Ishikawa (cell line): ENCODE measurements at regions not wholly inside any gene's neighbourhood (a gene's known extent, or its start where the extent isn't known, plus 50 kb on each side); places are given as distances from the start of the nearest gene placed in this dataset.
A peak's percentile ranks its signal among the peaks of the same experiment; 100 is the strongest.

Experiments used
- CEBPB ChIP-seq: IDR thresholded peaks from 2 replicates; pipeline ENCODE4 v1.6.1; 2012
- CREB1 ChIP-seq: IDR thresholded peaks from 2 replicates; pipeline ENCODE4 v1.6.1; 2012; ENCODE audit warnings: low read depth
- EGR1 ChIP-seq: IDR thresholded peaks from 2 replicates; pipeline ENCODE4 v1.6.1; 2012
- EP300 ChIP-seq: IDR thresholded peaks from 2 replicates; pipeline ENCODE4 v1.6.1; 2012; ENCODE audit warnings: borderline replicate concordance
- FOXM1 ChIP-seq: IDR thresholded peaks from 2 replicates; pipeline ENCODE4 v1.6.1; 2012; ENCODE audit warnings: low read depth, borderline replicate concordance
- NFIC ChIP-seq: IDR thresholded peaks from 2 replicates; pipeline ENCODE4 v1.6.1; 2012
- RAD21 ChIP-seq: IDR thresholded peaks from 2 replicates; pipeline ENCODE4 v1.6.1; 2012; ENCODE audit warnings: low read depth
- TAF1 ChIP-seq: IDR thresholded peaks from 2 replicates; pipeline ENCODE4 v1.6.1; 2012; ENCODE audit warnings: low read depth, mild to moderate bottlenecking
- TCF12 ChIP-seq: IDR thresholded peaks from 2 replicates; pipeline ENCODE4 v1.6.1; 2012; ENCODE audit warnings: low read depth
- TEAD4 ChIP-seq: IDR thresholded peaks from 2 replicates; pipeline ENCODE4 v1.6.1; 2012
- YY1 ChIP-seq: IDR thresholded peaks from 2 replicates; pipeline ENCODE4 v1.6.1; 2012; ENCODE audit warnings: low read depth
- ZBTB7A ChIP-seq: IDR thresholded peaks from 2 replicates; pipeline ENCODE4 v1.6.1; 2012; ENCODE audit warnings: low read depth
- TF ChIP-seq, protein P1 (sequence below): IDR thresholded peaks from 2 replicates; pipeline ENCODE4 v1.6.1; 2012; ENCODE audit warnings: low read depth, mild to moderate bottlenecking
- TF ChIP-seq, protein P2 (sequence below): IDR thresholded peaks from 2 replicates; pipeline ENCODE4 v1.6.1; 2012
- TF ChIP-seq, protein P3 (sequence below): IDR thresholded peaks from 2 replicates; pipeline ENCODE4 v1.6.1; 2012

DNA sequence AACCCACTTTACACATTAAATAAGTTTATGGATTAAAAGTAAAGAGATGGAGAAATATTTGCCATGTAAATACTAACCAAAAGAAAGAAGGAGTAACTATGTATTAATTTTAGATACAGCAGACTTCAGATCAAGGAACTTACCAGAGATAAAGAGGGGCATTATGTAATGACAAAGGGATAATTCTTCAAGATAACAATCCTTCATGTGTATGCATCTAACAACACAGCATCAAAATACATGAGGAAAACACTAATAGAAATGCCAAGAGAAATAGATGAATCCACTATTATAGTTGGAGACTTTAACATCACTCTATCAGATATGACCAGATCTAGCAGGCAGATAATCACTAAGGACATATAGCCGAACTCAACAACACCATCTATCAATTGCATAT, 149.8 kb upstream of the ANKRD55 start:
- TF ChIP-seq, protein P1, sequence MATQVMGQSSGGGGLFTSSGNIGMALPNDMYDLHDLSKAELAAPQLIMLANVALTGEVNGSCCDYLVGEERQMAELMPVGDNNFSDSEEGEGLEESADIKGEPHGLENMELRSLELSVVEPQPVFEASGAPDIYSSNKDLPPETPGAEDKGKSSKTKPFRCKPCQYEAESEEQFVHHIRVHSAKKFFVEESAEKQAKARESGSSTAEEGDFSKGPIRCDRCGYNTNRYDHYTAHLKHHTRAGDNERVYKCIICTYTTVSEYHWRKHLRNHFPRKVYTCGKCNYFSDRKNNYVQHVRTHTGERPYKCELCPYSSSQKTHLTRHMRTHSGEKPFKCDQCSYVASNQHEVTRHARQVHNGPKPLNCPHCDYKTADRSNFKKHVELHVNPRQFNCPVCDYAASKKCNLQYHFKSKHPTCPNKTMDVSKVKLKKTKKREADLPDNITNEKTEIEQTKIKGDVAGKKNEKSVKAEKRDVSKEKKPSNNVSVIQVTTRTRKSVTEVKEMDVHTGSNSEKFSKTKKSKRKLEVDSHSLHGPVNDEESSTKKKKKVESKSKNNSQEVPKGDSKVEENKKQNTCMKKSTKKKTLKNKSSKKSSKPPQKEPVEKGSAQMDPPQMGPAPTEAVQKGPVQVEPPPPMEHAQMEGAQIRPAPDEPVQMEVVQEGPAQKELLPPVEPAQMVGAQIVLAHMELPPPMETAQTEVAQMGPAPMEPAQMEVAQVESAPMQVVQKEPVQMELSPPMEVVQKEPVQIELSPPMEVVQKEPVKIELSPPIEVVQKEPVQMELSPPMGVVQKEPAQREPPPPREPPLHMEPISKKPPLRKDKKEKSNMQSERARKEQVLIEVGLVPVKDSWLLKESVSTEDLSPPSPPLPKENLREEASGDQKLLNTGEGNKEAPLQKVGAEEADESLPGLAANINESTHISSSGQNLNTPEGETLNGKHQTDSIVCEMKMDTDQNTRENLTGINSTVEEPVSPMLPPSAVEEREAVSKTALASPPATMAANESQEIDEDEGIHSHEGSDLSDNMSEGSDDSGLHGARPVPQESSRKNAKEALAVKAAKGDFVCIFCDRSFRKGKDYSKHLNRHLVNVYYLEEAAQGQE, result no peak
- TF ChIP-seq TAF1, result no peak
- no peak for TF ChIP-seq FOXM1
- TF ChIP-seq, protein P2, sequence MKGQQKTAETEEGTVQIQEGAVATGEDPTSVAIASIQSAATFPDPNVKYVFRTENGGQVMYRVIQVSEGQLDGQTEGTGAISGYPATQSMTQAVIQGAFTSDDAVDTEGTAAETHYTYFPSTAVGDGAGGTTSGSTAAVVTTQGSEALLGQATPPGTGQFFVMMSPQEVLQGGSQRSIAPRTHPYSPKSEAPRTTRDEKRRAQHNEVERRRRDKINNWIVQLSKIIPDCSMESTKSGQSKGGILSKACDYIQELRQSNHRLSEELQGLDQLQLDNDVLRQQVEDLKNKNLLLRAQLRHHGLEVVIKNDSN, result no peak
- no peak for TF ChIP-seq EGR1
- no peak for TF ChIP-seq ZBTB7A
- no peak for TF ChIP-seq EP300
- TF ChIP-seq TEAD4, result no peak
- TF ChIP-seq TCF12, result no peak
- no peak for TF ChIP-seq NFIC
- TF ChIP-seq YY1, result no peak
- no peak for TF ChIP-seq RAD21
- TF ChIP-seq CEBPB, result no peak
- TF ChIP-seq, protein P3, sequence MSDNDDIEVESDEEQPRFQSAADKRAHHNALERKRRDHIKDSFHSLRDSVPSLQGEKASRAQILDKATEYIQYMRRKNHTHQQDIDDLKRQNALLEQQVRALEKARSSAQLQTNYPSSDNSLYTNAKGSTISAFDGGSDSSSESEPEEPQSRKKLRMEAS, result no peak
- TF ChIP-seq CREB1, result no peak

DNA sequence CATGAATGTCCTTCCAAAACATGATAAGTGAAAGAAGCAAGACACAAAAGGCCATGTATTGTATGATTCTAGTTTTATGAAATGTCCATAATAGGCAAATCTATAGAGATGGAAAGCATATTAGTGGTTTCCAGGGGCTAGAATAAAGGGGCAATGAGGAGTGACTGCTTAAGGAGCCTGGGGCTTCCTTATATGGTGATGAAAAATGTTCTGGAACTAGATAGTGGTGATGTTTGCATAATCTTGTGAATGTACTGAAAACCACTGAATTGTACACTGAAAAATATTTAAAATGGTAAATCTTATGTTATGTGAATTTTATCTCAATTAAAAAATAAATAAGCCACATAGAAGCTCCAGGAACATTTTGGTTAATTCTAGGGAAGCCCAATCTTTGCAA, 144.4 kb upstream of the ANKRD55 start:
- TF ChIP-seq TCF12 (no peak), EP300 (no peak), EGR1 (no peak), FOXM1 (no peak), ZBTB7A (no peak), TAF1 (no peak), CREB1 (no peak), TEAD4 (no peak), CEBPB (no peak), YY1 (no peak), RAD21 (no peak), NFIC (no peak)
- TF ChIP-seq, protein P2, result no peak
- TF ChIP-seq, protein P1, result no peak
- TF ChIP-seq, protein P3, result no peak

DNA sequence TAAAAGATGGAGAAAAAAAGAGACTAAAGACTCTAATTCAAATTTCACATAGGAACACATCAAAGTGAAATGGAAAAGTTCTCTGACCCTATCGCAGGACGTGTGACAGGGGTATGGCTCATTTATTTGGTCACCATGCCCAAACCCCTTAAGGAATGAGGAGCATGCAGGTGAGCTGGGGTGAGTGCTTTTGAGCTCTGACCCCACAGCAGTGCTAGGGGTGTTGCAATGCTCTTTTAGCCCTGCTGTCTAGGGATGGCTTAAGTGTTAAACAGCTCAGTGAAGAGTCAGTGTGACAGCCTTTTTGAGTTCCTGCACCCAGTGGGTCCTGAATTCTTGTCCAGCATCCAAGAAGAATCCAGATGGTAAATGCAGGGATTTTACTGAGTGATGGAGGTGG, 143.0 kb upstream of the ANKRD55 start:
- TF ChIP-seq EP300, result no peak
- TF ChIP-seq YY1, result no peak
- TF ChIP-seq, protein P2, result no peak
- no peak for TF ChIP-seq FOXM1
- no peak for TF ChIP-seq ZBTB7A
- TF ChIP-seq, protein P1, result no peak
- no peak for TF ChIP-seq EGR1
- no peak for TF ChIP-seq TEAD4

DNA sequence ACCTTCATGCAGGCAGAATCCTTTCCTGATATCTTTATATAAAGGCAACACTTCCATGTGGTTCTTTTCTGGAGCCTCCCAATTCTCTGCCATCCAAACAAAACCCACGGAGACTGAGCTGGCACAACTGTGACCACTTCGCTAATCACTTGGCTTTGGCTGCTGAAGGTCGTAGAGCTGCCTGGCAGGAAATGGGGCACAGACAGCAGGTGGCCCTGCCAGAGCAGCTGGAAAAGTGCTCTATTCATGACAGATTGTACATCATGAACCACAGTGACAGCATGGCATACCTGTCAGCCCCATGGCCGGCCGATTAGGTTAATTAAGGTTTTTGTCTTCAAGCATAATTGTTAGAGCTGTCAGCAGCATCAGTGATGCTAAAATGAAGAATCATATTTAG, 141.9 kb upstream of the ANKRD55 start:
- TF ChIP-seq TCF12 (no peak), RAD21 (0 out of 2 replicates have a peak, but pooled peaks have one; percentile 3)
